ENCODE measurements at regions not wholly inside any gene's neighbourhood (a gene's known extent, or its start where the extent isn't known, plus 50 kb on each side); places are given as distances from the start of the nearest gene placed in this dataset.

GRCh38 chr2:7811073-7811472 is 870.8 kb upstream of the ID2 start:
- Histone ChIP-seq H3K4me3 (ENCODE audit: low read depth in 1 of 2, low read length in 1 of 2) (no peak overlapping the region), H3K27ac (no peak overlapping the region), H3K9me3 (no peaks in the 10 kb centered on the region), H3K27me3 (no peaks in the 10 kb centered on the region), H3K4me1 (ENCODE audit: control insufficient read depth in 1 of 2, insufficient read depth in 1 of 2, low read depth in 1 of 2, low read length in 1 of 2) (peaks cover 0 to 7% of the 10 kb centered on the region in 2 experiments), H3K36me3 (no peaks in the 10 kb centered on the region)
- TF ChIP-seq, protein P1, sequence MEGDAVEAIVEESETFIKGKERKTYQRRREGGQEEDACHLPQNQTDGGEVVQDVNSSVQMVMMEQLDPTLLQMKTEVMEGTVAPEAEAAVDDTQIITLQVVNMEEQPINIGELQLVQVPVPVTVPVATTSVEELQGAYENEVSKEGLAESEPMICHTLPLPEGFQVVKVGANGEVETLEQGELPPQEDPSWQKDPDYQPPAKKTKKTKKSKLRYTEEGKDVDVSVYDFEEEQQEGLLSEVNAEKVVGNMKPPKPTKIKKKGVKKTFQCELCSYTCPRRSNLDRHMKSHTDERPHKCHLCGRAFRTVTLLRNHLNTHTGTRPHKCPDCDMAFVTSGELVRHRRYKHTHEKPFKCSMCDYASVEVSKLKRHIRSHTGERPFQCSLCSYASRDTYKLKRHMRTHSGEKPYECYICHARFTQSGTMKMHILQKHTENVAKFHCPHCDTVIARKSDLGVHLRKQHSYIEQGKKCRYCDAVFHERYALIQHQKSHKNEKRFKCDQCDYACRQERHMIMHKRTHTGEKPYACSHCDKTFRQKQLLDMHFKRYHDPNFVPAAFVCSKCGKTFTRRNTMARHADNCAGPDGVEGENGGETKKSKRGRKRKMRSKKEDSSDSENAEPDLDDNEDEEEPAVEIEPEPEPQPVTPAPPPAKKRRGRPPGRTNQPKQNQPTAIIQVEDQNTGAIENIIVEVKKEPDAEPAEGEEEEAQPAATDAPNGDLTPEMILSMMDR (IDR thresholded peaks at IDR 0.05), result no peak

- H3K9me3 ChIP-seq, result no peaks in the 10 kb centered on the region
- no peak overlapping the region for H3K4me3 ChIP-seq (ENCODE audit: low read depth in 1 of 2, low read length in 1 of 2)
- H3K4me1 ChIP-seq (ENCODE audit: control insufficient read depth in 1 of 2, insufficient read depth in 1 of 2, low read depth in 1 of 2, low read length in 1 of 2), result peaks cover 0 to 7% of the 10 kb centered on the region in 2 experiments
- H3K27me3 ChIP-seq, result no peaks in the 10 kb centered on the region
- H3K27ac ChIP-seq, result no peak overlapping the region
- TF ChIP-seq, protein P1 (IDR thresholded peaks at IDR 0.05), result no peak
- no peaks in the 10 kb centered on the region for H3K36me3 ChIP-seq
Observed at GRCh38 chr2:7812231-7812995, 869.4 kb upstream of the ID2 start.

DNA sequence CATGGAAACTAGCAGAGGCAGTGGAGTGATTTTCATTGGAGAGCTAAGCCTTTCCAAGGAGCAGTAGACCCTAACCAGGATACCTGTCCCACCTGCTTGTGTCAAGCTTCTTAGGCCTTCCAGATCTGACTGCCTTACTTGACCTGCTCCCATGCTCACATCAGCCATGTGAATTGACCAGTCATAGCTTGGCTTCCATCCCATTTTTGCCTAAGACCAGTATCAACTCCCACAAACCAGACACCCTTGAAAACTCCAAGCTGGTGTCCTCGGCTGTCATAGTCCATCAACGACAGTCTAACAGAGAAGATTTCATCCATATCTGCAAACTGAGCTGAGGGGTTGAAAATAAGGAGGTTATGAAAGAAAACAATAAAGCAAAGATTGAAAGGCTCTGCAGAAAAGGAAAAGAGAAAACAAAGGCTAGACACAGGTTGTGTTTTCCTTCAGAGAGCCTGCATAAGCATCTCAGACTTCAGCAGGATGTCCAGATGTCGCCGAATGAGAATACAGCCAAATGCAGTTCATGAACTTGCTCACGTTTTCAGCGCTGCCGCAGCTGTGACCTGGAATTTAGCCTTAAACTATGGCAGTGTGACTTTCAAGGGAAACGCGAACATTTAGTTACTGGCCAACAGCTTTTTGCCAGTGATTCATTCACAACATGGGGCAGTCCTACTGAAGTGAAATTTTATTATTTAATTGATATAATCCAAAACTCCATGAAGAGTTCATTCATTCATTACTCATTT is 868.1 kb upstream of the ID2 start:
- H3K9me3 ChIP-seq, result no peaks in the 10 kb centered on the region
- no peaks in the 10 kb centered on the region for H3K36me3 ChIP-seq
- H3K4me1 ChIP-seq (ENCODE audit: control insufficient read depth in 1 of 2, insufficient read depth in 1 of 2, low read depth in 1 of 2, low read length in 1 of 2), result peaks cover 0 to 7% of the 10 kb centered on the region in 2 experiments
- TF ChIP-seq, protein P1 (IDR thresholded peaks at IDR 0.05), result no peak
- H3K27me3 ChIP-seq, result no peaks in the 10 kb centered on the region
- H3K4me3 ChIP-seq (ENCODE audit: low read depth in 1 of 2, low read length in 1 of 2), result no peak overlapping the region
- no peak overlapping the region for H3K27ac ChIP-seq

DNA sequence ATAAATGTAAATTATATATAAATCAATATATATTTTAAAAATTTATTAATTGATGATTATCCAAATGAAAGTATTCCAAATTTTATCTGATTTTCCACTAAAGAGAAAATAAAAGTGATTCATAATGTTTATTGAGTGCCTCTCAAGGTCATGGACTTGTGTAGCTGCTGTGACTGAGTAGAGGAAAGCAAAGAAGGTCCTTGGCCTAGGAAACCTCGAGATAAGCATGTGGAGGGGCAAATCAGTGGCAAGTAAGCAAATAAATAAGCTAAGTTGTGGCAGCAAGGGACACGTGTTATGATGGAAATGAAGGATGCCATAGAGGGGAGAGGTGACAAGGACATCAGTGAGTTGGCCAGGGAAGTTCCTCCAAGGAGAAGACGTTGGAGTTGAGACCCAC is 866.1 kb upstream of the ID2 start:
- H3K9me3 ChIP-seq, result no peaks in the 10 kb centered on the region
- TF ChIP-seq, protein P1 (IDR thresholded peaks at IDR 0.05), result no peak
- H3K36me3 ChIP-seq, result no peaks in the 10 kb centered on the region
- H3K27me3 ChIP-seq, result no peaks in the 10 kb centered on the region
- peaks cover 0 to 7% of the 10 kb centered on the region in 2 experiments for H3K4me1 ChIP-seq (ENCODE audit: control insufficient read depth in 1 of 2, insufficient read depth in 1 of 2, low read depth in 1 of 2, low read length in 1 of 2)
- H3K4me3 ChIP-seq (ENCODE audit: low read depth in 1 of 2, low read length in 1 of 2), result no peak overlapping the region
- H3K27ac ChIP-seq, result no peak overlapping the region

- no peaks in the 10 kb centered on the region for H3K36me3 ChIP-seq
- peaks cover 0 to 7% of the 10 kb centered on the region in 2 experiments for H3K4me1 ChIP-seq (ENCODE audit: control insufficient read depth in 1 of 2, insufficient read depth in 1 of 2, low read depth in 1 of 2, low read length in 1 of 2)
- TF ChIP-seq, protein P1 (IDR thresholded peaks at IDR 0.05), result no peak
- H3K27me3 ChIP-seq, result no peaks in the 10 kb centered on the region
- H3K9me3 ChIP-seq, result no peaks in the 10 kb centered on the region
- no peak overlapping the region for H3K4me3 ChIP-seq (ENCODE audit: low read depth in 1 of 2, low read length in 1 of 2)
- H3K27ac ChIP-seq, result no peak overlapping the region
Observed at GRCh38 chr2:7816233-7816632, 865.6 kb upstream of the ID2 start.
